ENCODE measurements at regions not wholly inside any gene's neighbourhood (a gene's known extent, or its start where the extent isn't known, plus 50 kb on each side); places are given as distances from the start of the nearest gene placed in this dataset.

GRCh38 chr6:169158691-169159090 lies 95.0 kb downstream of the THBS2 start:
- no peak for DNase-seq (ENCODE audit: low spot score in 2 of 2, unreplicated experiment in 2 of 2)
- Mint-ChIP-seq H3K36me3 (no peaks in the 10 kb centered on the region), H3K27ac (peak overlapping the region; percentile 92), H3K27me3 (ENCODE audit: low read depth) (no peaks in the 10 kb centered on the region), H3K4me3 (no peak overlapping the region), H3K9me3 (no peaks in the 10 kb centered on the region), H3K4me1 (peaks cover 13% of the 10 kb centered on the region)
- TF ChIP-seq CTCF (IDR thresholded peaks at IDR 0.05; ENCODE audit: unreplicated experiment), result no peak

GRCh38 chr6:169158174-169158573 lies 95.5 kb downstream of the THBS2 start:
- Mint-ChIP-seq H3K27me3 (ENCODE audit: low read depth) (peaks cover 2% of the 10 kb centered on the region), H3K27ac (peak overlapping the region; percentile 92), H3K36me3 (no peaks in the 10 kb centered on the region), H3K9me3 (no peaks in the 10 kb centered on the region), H3K4me1 (peaks cover 13% of the 10 kb centered on the region), H3K4me3 (no peak overlapping the region)
- TF ChIP-seq CTCF (IDR thresholded peaks at IDR 0.05; ENCODE audit: unreplicated experiment), result no peak
- no peak for DNase-seq (ENCODE audit: low spot score in 2 of 2, unreplicated experiment in 2 of 2)

GRCh38 chr6:169157197-169158148 lies 96.2 kb downstream of the THBS2 start:
- no peak overlapping the region for H3K4me3 Mint-ChIP-seq
- peaks cover 2% of the 10 kb centered on the region for H3K27me3 Mint-ChIP-seq (ENCODE audit: low read depth)
- DNase-seq (ENCODE audit: low spot score in 2 of 2, unreplicated experiment in 2 of 2), result no peak
- TF ChIP-seq CTCF (IDR thresholded peaks at IDR 0.05; ENCODE audit: unreplicated experiment), result no peak
- H3K4me1 Mint-ChIP-seq, result peaks cover 13% of the 10 kb centered on the region
- peaks cover 3% of the 10 kb centered on the region for H3K9me3 Mint-ChIP-seq
- no peaks in the 10 kb centered on the region for H3K36me3 Mint-ChIP-seq
- H3K27ac Mint-ChIP-seq, result peak overlapping the region; percentile 92

- Mint-ChIP-seq H3K27me3 (ENCODE audit: low read depth) (peaks cover 2% of the 10 kb centered on the region), H3K4me1 (peaks cover 13% of the 10 kb centered on the region), H3K36me3 (no peaks in the 10 kb centered on the region), H3K27ac (no peak overlapping the region), H3K4me3 (no peak overlapping the region), H3K9me3 (peaks cover 3% of the 10 kb centered on the region)
- no peak for TF ChIP-seq CTCF (IDR thresholded peaks at IDR 0.05; ENCODE audit: unreplicated experiment)
- DNase-seq (ENCODE audit: low spot score in 2 of 2, unreplicated experiment in 2 of 2), result no peak
Measured at GRCh38 chr6:169156793-169157147, 96.9 kb downstream of the THBS2 start.

- Mint-ChIP-seq H3K4me3 (no peak overlapping the region), H3K36me3 (no peaks in the 10 kb centered on the region), H3K4me1 (peaks cover 13% of the 10 kb centered on the region), H3K27me3 (ENCODE audit: low read depth) (peaks cover 2% of the 10 kb centered on the region), H3K27ac (no peak overlapping the region), H3K9me3 (peaks cover 3% of the 10 kb centered on the region)
- DNase-seq (ENCODE audit: low spot score in 2 of 2, unreplicated experiment in 2 of 2), result no peak
- no peak for TF ChIP-seq CTCF (IDR thresholded peaks at IDR 0.05; ENCODE audit: unreplicated experiment)
Measured at GRCh38 chr6:169156108-169156792, 97.4 kb downstream of the THBS2 start.
